ENCODE measurements at regions not wholly inside any gene's neighbourhood (a gene's known extent, or its start where the extent isn't known, plus 50 kb on each side); places are given as distances from the start of the nearest gene placed in this dataset.

DNA sequence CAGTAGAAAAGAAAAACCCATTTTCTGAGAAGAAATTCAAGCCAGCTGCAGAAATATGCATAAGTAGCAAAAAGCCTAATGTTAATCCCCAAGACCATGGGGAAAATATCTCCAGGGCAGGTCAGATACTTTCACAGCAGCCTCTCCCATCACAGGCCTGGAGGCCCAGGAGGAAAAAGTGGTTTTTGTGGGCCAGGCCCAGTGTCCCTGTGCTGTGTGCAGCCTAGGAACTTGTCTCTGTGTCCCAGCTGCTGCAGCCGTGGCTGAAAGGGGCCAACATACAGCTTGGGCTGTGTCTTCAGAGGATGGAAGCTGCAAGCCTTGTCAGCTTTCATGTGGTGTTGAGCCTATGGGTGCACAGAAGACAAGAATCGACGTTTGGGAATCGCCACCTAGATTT lies 581.0 kb downstream of the C4orf33 start:
- no peak for DNase-seq (ENCODE audit: low spot score)
- no peak for ATAC-seq (ENCODE audit: insufficient number of reproducible peaks, low FRiP score, low read depth)
- Histone ChIP-seq H3K9me3 (no peaks in the 10 kb centered on the region), H3K27ac (no peak overlapping the region), H3K27me3 (replicated peaks; ENCODE audit: insufficient read depth) (no peaks in the 10 kb centered on the region), H3K4me3 (no peak overlapping the region), H3K4me1 (ENCODE audit: control insufficient read depth in 1 of 2, low read depth in 2 of 2) (no peaks in the 10 kb centered on the region), H3K36me3 (no peaks in the 10 kb centered on the region)
- TF ChIP-seq, protein P1, sequence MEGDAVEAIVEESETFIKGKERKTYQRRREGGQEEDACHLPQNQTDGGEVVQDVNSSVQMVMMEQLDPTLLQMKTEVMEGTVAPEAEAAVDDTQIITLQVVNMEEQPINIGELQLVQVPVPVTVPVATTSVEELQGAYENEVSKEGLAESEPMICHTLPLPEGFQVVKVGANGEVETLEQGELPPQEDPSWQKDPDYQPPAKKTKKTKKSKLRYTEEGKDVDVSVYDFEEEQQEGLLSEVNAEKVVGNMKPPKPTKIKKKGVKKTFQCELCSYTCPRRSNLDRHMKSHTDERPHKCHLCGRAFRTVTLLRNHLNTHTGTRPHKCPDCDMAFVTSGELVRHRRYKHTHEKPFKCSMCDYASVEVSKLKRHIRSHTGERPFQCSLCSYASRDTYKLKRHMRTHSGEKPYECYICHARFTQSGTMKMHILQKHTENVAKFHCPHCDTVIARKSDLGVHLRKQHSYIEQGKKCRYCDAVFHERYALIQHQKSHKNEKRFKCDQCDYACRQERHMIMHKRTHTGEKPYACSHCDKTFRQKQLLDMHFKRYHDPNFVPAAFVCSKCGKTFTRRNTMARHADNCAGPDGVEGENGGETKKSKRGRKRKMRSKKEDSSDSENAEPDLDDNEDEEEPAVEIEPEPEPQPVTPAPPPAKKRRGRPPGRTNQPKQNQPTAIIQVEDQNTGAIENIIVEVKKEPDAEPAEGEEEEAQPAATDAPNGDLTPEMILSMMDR (IDR thresholded peaks at IDR 0.05) = no peak

DNA sequence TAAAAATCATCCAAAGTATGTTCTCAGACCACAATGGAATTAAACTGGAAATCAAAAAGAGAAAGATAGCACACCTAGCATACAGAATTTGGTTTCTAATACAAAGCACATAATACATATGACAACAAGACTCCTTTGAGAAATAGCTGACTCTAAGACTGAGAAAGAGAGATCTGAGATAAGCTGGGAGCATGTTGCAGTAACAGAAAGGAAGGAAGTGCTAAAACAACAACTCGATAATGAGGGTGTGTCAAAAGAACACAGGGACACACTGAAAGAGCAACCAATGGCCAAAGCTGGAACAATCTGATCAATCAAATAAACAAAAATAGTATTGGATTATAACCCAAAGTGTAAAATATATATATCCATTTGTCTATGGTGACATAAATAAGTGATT lies 586.6 kb downstream of the C4orf33 start:
- ATAC-seq (ENCODE audit: insufficient number of reproducible peaks, low FRiP score, low read depth) = no peak
- Histone ChIP-seq H3K36me3 (no peaks in the 10 kb centered on the region), H3K27ac (no peak overlapping the region), H3K27me3 (replicated peaks; ENCODE audit: insufficient read depth) (no peaks in the 10 kb centered on the region), H3K9me3 (no peaks in the 10 kb centered on the region), H3K4me1 (ENCODE audit: control insufficient read depth in 1 of 2, low read depth in 2 of 2) (no peaks in the 10 kb centered on the region), H3K4me3 (no peak overlapping the region)
- DNase-seq (ENCODE audit: low spot score) = no peak
- TF ChIP-seq, protein P1 (IDR thresholded peaks at IDR 0.05) = no peak

DNA sequence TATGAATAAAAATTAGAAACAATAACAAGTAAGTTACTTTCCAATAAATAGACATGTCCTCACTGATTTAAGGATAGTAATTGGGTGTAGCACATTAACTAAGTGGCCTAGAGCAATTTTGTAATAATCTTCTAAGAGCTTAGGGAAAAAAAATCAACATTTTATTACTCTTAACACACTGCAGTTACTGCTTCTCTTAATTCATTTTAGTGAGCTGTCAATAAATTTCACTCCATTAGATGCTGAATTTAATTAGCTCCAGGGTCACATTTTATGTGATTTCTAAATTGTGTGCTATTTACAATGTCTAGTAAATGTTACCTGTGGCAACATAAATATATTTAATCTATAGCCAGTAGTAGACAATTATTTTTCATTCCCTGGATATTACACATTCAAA lies 612.0 kb downstream of the C4orf33 start:
- Histone ChIP-seq H3K9me3 (no peaks in the 10 kb centered on the region), H3K4me3 (no peak overlapping the region), H3K36me3 (no peaks in the 10 kb centered on the region), H3K27me3 (replicated peaks; ENCODE audit: insufficient read depth) (no peaks in the 10 kb centered on the region), H3K4me1 (ENCODE audit: control insufficient read depth in 1 of 2, low read depth in 2 of 2) (no peaks in the 10 kb centered on the region), H3K27ac (no peak overlapping the region)
- TF ChIP-seq, protein P1 (IDR thresholded peaks at IDR 0.05) = no peak
- ATAC-seq (ENCODE audit: insufficient number of reproducible peaks, low FRiP score, low read depth) (no peak), DNase-seq (ENCODE audit: low spot score) (no peak)

DNA sequence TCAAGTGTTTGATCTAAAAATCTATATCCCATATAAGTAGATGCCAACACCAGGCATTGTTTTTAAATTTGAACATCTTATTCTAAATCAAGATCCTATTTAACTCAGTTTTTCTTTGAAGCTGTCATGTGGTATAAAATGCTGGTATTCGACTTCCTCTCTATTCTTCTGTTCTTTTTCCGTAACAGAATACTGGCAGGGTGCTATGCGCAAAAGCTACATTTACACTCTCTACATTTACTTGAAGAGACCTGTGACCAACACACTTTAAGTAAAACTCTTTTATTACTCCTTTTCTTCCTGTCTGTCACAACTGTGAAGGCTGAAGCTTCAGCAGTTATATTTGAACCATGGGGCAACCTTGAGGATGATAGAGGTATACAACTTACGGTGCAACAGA lies 612.8 kb downstream of the C4orf33 start:
- no peak overlapping the region for H3K4me3 ChIP-seq
- DNase-seq (ENCODE audit: low spot score) = no peak
- no peaks in the 10 kb centered on the region for H3K27me3 ChIP-seq (replicated peaks; ENCODE audit: insufficient read depth)
- H3K36me3 ChIP-seq = no peaks in the 10 kb centered on the region
- ATAC-seq (ENCODE audit: insufficient number of reproducible peaks, low FRiP score, low read depth) = no peak
- H3K4me1 ChIP-seq (ENCODE audit: control insufficient read depth in 1 of 2, low read depth in 2 of 2) = no peaks in the 10 kb centered on the region
- TF ChIP-seq, protein P1 (IDR thresholded peaks at IDR 0.05) = no peak
- H3K9me3 ChIP-seq = no peaks in the 10 kb centered on the region
- no peak overlapping the region for H3K27ac ChIP-seq

DNA sequence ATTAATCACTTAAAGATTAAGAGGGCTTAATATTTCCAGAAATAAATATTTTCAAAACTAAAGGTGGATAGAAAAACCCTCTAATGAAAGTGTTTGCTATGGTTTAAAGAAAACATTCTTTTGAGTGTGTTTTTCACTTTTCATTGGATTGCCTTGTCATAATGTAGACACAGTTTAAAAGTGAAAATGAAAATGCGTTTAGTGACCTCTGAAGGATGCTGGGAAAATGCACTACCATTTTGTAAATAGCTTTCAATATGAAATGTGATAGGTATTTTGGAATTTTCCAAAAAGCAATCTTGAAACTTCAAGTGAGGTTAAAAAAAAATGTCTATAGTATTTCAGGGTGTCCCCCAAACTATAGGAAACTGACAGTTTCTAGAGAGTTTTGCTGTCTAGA lies 642.2 kb downstream of the C4orf33 start:
- Histone ChIP-seq H3K27ac (no peak overlapping the region), H3K9me3 (no peaks in the 10 kb centered on the region), H3K4me3 (no peak overlapping the region), H3K36me3 (no peaks in the 10 kb centered on the region), H3K27me3 (replicated peaks; ENCODE audit: insufficient read depth) (no peaks in the 10 kb centered on the region), H3K4me1 (ENCODE audit: control insufficient read depth in 1 of 2, low read depth in 2 of 2) (no peaks in the 10 kb centered on the region)
- TF ChIP-seq, protein P1 (IDR thresholded peaks at IDR 0.05) = no peak
- no peak for DNase-seq (ENCODE audit: low spot score)
- ATAC-seq (ENCODE audit: insufficient number of reproducible peaks, low FRiP score, low read depth) = no peak

Measured in thoracic aorta (tissue), 2 donors.